Thyroid gland (tissue), 4 donors: ENCODE measurements at regions not wholly inside any gene's neighbourhood (a gene's known extent, or its start where the extent isn't known, plus 50 kb on each side); places are given as distances from the start of the nearest gene placed in this dataset.
A peak's percentile ranks its signal among the peaks of the same experiment; 100 is the strongest.

ENCODE experiments used
- DNase-seq, 2 donors: peaks; one replicate each; pipeline ENCODE4 v3.0.0-alpha.2; 2019
- H3K27ac ChIP-seq, 3 donors: fragments of 200-600 bp; sonication (generic); 1 replicate in 2 of 3; 2 replicates in 1 of 3; pipeline ENCODE4 v1.5.1; 2016 to 2019; ENCODE audit warnings: mild to moderate bottlenecking in 1 of 3, moderate library complexity in 1 of 3
- H3K27me3 ChIP-seq: fragments of 200-600 bp; sonication (generic); one replicate; pipeline ENCODE4 v1.5.1; 2019
- H3K36me3 ChIP-seq, 2 donors: fragments of 200-600 bp; sonication (generic); one replicate each; pipeline ENCODE4 v1.5.1; 2016 to 2019
- H3K4me1 ChIP-seq, 2 donors: fragments of 200-600 bp; sonication (generic); one replicate each; pipeline ENCODE4 v1.5.1; 2017 to 2019
- H3K4me3 ChIP-seq, 3 donors: fragments of 200-600 bp; sonication (generic); replicated peaks in 1 of 3; 1 replicate in 2 of 3; 2 replicates in 1 of 3; pipeline ENCODE4 v1.5.1; 2016; ENCODE audit warnings: mild to moderate bottlenecking in 1 of 3
- H3K9me3 ChIP-seq: fragments of 200-600 bp; sonication (generic); one replicate; pipeline ENCODE4 v1.5.1; 2017
- POLR2A ChIP-seq, 2 donors: fragments of 450-650 bp; IDR thresholded peaks; one replicate each; pipeline ENCODE4 v1.6.1; 2017; ENCODE audit warnings: antibody characterized with exemption in 2 of 2, mild to moderate bottlenecking in 2 of 2, moderate library complexity in 1 of 2
- WGBS, 2 donors: methylation state at CpG; one replicate each; pipeline ENCODE4 v1.1.5; 2017; 5-methylcytosine and 5-hydroxymethylcytosine counted together
- intact Hi-C: fragments of 100-400 bp; cut with DNase I; formaldehyde crosslinking; loops from one replicate; pipeline ENCODE4 v1.15.1; 2023
- TF ChIP-seq, protein P1 (sequence below), 6 experiments: fragments of 200-600 bp in 3 of 6; fragments of 450-650 bp in 3 of 6; sonication (generic) in 3 of 6; IDR thresholded peaks; one replicate each; pipeline ENCODE4 v1.5.1; 2016 to 2019; ENCODE audit warnings: antibody characterized with exemption in 6 of 6, mild to moderate bottlenecking in 2 of 6, inconsistent platforms in 1 of 6, moderate library complexity in 1 of 6

DNA sequence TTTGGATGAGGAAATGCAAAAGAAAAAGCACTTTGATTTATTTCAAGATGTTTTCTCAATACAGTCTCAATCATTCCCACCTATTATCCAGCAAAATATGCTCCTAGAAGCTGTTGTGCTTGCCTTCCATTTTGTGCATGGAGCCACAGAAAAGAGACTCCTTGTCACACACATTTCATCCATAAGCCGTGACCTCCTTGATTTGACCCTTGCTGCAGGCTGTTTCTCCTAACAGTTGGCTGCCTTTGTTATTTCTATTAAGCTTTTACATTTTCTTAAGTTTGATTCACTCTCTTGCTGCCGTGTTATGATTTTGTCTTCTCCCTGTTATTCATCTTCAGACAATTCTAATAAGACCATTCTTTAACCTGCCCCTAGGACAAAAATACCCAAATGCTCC, 124.2 kb upstream of the PLAAT1 start:
- Histone ChIP-seq H3K36me3 (no peaks in the 10 kb centered on the region), H3K27ac (no peak overlapping the region), H3K27me3 (no peaks in the 10 kb centered on the region), H3K9me3 (no peaks in the 10 kb centered on the region), H3K4me1 (no peaks in the 10 kb centered on the region), H3K4me3 (no peak overlapping the region)
- DNase-seq, result no peak
- intact Hi-C loops, result no loop called here
- 81 to 87% methylated on average over 2 of the region's 2 CpGs for WGBS, 2 donors
- no peak for TF ChIP-seq POLR2A (IDR thresholded peaks at IDR 0.05)
- TF ChIP-seq, protein P1, sequence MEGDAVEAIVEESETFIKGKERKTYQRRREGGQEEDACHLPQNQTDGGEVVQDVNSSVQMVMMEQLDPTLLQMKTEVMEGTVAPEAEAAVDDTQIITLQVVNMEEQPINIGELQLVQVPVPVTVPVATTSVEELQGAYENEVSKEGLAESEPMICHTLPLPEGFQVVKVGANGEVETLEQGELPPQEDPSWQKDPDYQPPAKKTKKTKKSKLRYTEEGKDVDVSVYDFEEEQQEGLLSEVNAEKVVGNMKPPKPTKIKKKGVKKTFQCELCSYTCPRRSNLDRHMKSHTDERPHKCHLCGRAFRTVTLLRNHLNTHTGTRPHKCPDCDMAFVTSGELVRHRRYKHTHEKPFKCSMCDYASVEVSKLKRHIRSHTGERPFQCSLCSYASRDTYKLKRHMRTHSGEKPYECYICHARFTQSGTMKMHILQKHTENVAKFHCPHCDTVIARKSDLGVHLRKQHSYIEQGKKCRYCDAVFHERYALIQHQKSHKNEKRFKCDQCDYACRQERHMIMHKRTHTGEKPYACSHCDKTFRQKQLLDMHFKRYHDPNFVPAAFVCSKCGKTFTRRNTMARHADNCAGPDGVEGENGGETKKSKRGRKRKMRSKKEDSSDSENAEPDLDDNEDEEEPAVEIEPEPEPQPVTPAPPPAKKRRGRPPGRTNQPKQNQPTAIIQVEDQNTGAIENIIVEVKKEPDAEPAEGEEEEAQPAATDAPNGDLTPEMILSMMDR (IDR thresholded peaks at IDR 0.05), result no peak

GRCh38 chr3:193118907-193119306, 122.1 kb upstream of the PLAAT1 start:
- TF ChIP-seq POLR2A (IDR thresholded peaks at IDR 0.05), result no peak
- TF ChIP-seq, protein P1 (IDR thresholded peaks at IDR 0.05), result no peak
- H3K4me1 ChIP-seq, result no peaks in the 10 kb centered on the region
- no peaks in the 10 kb centered on the region for H3K36me3 ChIP-seq
- 88 to 95% methylated on average over 1 of the region's 1 CpG for WGBS, 2 donors
- no peak overlapping the region for H3K4me3 ChIP-seq
- H3K27me3 ChIP-seq, result no peaks in the 10 kb centered on the region
- intact Hi-C loops, result no loop called here
- H3K27ac ChIP-seq, result no peak overlapping the region
- H3K9me3 ChIP-seq, result no peaks in the 10 kb centered on the region
- no peak for DNase-seq

DNA sequence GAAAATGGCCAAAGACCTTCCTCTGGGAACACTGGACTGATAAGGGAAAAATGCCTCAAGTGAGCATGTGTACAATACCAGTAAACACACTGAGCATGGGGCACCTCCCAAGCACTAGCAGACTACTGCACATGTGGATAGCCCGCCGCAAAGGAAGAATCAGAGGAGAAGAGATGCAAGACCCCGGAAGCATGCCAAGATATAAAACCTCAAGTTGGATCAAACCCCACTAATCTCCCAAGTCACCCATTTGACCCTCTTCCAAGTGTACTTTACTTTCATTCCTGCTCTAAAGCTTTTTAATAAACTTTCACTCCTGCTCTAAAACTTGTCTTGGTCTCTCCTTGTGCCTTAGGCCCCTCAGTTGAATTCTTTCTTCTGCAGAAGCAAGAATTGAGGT, 121.1 kb upstream of the PLAAT1 start:
- no peak overlapping the region for H3K4me3 ChIP-seq
- no peaks in the 10 kb centered on the region for H3K36me3 ChIP-seq
- WGBS, 2 donors, result 54 to 79% methylated on average over 3 of the region's 3 CpGs
- no peak overlapping the region for H3K27ac ChIP-seq
- no peaks in the 10 kb centered on the region for H3K9me3 ChIP-seq
- H3K27me3 ChIP-seq, result no peaks in the 10 kb centered on the region
- no peak for DNase-seq
- intact Hi-C loops, result no loop called here
- no peaks in the 10 kb centered on the region for H3K4me1 ChIP-seq
- no peak for TF ChIP-seq POLR2A (IDR thresholded peaks at IDR 0.05)
- TF ChIP-seq, protein P1 (IDR thresholded peaks at IDR 0.05), result no peak

DNA sequence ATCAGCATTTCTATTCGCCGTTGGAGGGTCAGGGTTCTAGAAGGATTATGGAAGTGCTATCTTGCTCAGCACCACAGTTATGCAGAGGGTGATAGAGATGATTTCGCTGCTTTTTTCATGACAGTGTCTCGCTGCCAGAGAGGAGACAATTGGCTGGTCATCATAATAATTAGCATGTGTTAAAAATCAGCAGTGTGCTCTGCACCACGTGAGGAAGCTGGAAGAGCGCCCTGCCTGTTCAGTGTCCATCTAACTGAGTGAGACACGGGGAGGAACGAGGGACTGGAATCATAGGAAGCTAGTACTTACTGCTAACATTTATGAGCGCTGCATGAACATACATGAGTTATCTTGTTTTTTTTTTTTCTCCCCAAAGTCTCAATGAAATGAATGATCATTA, 116.2 kb upstream of the PLAAT1 start:
- Histone ChIP-seq H3K4me3 (no peak overlapping the region), H3K4me1 (no peaks in the 10 kb centered on the region), H3K36me3 (no peaks in the 10 kb centered on the region), H3K27me3 (no peaks in the 10 kb centered on the region), H3K27ac (no peak overlapping the region), H3K9me3 (no peaks in the 10 kb centered on the region)
- WGBS, 2 donors, result 78 to 82% methylated on average over 9 of the region's 9 CpGs
- intact Hi-C loops, result no loop called here
- TF ChIP-seq, protein P1 (IDR thresholded peaks at IDR 0.05), result no peak
- no peak for TF ChIP-seq POLR2A (IDR thresholded peaks at IDR 0.05)
- DNase-seq, result no peak

- no peaks in the 10 kb centered on the region for H3K36me3 ChIP-seq
- H3K4me3 ChIP-seq, result no peak overlapping the region
- H3K27me3 ChIP-seq, result no peaks in the 10 kb centered on the region
- DNase-seq, result peak; percentile 5 to 15
- 77 to 78% methylated on average over 4 of the region's 4 CpGs for WGBS, 2 donors
- intact Hi-C loops, result no loop called here
- no peaks in the 10 kb centered on the region for H3K9me3 ChIP-seq
- H3K4me1 ChIP-seq, result no peaks in the 10 kb centered on the region
- TF ChIP-seq, protein P1 (IDR thresholded peaks at IDR 0.05), result peak in 3 of 6 experiments; percentile 6 to 32 (median 16)
- no peak for TF ChIP-seq POLR2A (IDR thresholded peaks at IDR 0.05)
- no peak overlapping the region for H3K27ac ChIP-seq
Measured at GRCh38 chr3:193129607-193130006, 111.4 kb upstream of the PLAAT1 start.
